ENCODE measurements at regions not wholly inside any gene's neighbourhood (a gene's known extent, or its start where the extent isn't known, plus 50 kb on each side); places are given as distances from the start of the nearest gene placed in this dataset. TPM values are rescaled to one million over a fixed set of nuclear protein-coding genes. Genes with fewer than 3 reads are reported as not detected.

DNA sequence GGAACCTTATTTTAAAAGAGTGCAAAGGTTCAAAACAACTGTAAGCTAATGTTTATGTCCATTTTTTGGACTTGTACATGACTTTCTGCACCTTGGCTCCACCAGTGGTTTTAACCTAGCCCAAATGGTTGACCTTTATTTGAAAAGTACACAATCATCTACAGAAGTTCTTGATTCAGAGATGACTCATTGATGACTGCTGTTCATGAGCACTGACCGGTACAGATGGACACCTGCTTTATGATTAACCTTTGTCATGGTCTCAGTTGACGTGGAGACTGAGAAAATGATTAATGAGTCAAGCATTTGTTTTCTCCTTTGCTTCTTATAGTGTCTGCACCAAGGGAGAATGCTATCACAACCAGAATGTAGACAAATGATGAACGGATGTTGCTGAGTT, 55.7 kb upstream of the PTER start:
- Histone ChIP-seq H3K4me1 (ENCODE audit: insufficient read depth) (no peaks in the 10 kb centered on the region), H4K20me1 (ENCODE audit: insufficient read depth, poor library complexity, severe bottlenecking) (no peaks in the 10 kb centered on the region), H3K27ac (peak overlapping the region; percentile 34), H2AFZ (no peak overlapping the region), H3K9me2 (replicated peaks; ENCODE audit: insufficient read depth) (no peaks in the 10 kb centered on the region), H3K4me3 (no peak overlapping the region), H3K79me2 (no peaks in the 10 kb centered on the region), H3K27me3 (no peaks in the 10 kb centered on the region), H3K36me3 (replicated peaks; ENCODE audit: insufficient read depth, low read depth) (no peaks in the 10 kb centered on the region), H3K4me2 (no peak overlapping the region), H3K9me3 (ENCODE audit: low read depth) (no peaks in the 10 kb centered on the region)
- peak; percentile 43 for DNase-seq (ENCODE audit: low spot score)
- 59% methylated on average over 3 of the region's 3 CpGs for WGBS (ENCODE audit: low lambda C conversion rate, missing lambda C conversion rate)
- TF ChIP-seq EZH2 (IDR thresholded peaks at IDR 0.05; ENCODE audit: borderline replicate concordance) (no peak), EZH2phosphoT487 (IDR thresholded peaks at IDR 0.05; ENCODE audit: low read depth, severe bottlenecking, unreplicated experiment) (no peak)
- TF ChIP-seq, protein P1, sequence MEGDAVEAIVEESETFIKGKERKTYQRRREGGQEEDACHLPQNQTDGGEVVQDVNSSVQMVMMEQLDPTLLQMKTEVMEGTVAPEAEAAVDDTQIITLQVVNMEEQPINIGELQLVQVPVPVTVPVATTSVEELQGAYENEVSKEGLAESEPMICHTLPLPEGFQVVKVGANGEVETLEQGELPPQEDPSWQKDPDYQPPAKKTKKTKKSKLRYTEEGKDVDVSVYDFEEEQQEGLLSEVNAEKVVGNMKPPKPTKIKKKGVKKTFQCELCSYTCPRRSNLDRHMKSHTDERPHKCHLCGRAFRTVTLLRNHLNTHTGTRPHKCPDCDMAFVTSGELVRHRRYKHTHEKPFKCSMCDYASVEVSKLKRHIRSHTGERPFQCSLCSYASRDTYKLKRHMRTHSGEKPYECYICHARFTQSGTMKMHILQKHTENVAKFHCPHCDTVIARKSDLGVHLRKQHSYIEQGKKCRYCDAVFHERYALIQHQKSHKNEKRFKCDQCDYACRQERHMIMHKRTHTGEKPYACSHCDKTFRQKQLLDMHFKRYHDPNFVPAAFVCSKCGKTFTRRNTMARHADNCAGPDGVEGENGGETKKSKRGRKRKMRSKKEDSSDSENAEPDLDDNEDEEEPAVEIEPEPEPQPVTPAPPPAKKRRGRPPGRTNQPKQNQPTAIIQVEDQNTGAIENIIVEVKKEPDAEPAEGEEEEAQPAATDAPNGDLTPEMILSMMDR (IDR thresholded peaks at IDR 0.05; ENCODE audit: poor library complexity) = no peak

DNA sequence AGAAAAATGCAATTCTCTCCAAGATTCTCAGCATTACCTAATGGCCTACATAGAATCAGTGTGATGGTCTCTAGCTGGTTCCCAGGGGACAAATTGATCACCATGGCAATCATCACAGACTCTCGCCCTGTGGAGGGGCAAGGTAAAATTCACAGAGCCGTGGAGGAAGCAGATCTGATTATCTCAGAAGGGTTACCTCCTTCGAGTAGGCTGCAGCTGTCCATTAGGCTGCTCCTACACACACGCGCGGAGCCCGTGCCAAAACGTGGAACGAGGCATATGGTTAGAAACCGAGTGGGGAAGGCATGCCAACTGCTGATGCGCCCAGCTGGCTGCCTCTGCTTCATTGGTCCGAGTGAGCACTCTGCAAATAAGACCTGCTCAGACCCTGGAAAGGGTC, 52.8 kb upstream of the PTER start:
- H4K20me1 ChIP-seq (ENCODE audit: insufficient read depth, poor library complexity, severe bottlenecking) = no peaks in the 10 kb centered on the region
- H2AFZ ChIP-seq = no peak overlapping the region
- no peak overlapping the region for H3K4me3 ChIP-seq
- no peaks in the 10 kb centered on the region for H3K4me1 ChIP-seq (ENCODE audit: insufficient read depth)
- H3K27me3 ChIP-seq = no peaks in the 10 kb centered on the region
- H3K27ac ChIP-seq = no peak overlapping the region
- no peak overlapping the region for H3K4me2 ChIP-seq
- no peaks in the 10 kb centered on the region for H3K9me3 ChIP-seq (ENCODE audit: low read depth)
- no peak for TF ChIP-seq EZH2 (IDR thresholded peaks at IDR 0.05; ENCODE audit: borderline replicate concordance)
- TF ChIP-seq, protein P1 (IDR thresholded peaks at IDR 0.05; ENCODE audit: poor library complexity) = no peak
- TF ChIP-seq EZH2phosphoT487 (IDR thresholded peaks at IDR 0.05; ENCODE audit: low read depth, severe bottlenecking, unreplicated experiment) = no peak
- H3K36me3 ChIP-seq (replicated peaks; ENCODE audit: insufficient read depth, low read depth) = no peaks in the 10 kb centered on the region
- WGBS (ENCODE audit: low lambda C conversion rate, missing lambda C conversion rate) = 86% methylated on average over 12 of the region's 12 CpGs
- H3K79me2 ChIP-seq = no peaks in the 10 kb centered on the region
- DNase-seq (ENCODE audit: low spot score) = no peak
- H3K9me2 ChIP-seq (replicated peaks; ENCODE audit: insufficient read depth) = no peaks in the 10 kb centered on the region

DNA sequence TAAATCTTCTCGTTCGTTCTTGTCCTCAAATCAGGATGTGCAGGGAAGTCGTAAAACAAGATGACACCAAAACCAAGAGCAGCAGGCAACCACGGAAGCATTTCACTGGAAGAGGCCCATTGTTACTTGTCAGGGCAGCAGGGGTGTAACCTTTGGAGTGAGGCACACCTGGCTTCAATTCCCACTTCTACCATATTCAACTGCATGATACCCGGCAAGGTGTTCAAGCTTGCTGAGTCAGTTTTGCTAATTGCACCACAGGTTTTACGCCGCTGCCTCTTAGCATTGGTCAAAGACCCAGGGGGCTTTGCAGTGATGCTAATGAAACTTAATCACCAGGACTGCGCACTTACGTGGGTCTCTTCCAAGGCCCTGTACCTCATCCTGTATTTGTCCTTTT, 50.0 kb upstream of the PTER start:
- Histone ChIP-seq H3K4me3 (no peak overlapping the region), H3K4me1 (ENCODE audit: insufficient read depth) (no peaks in the 10 kb centered on the region), H2AFZ (no peak overlapping the region), H3K79me2 (no peaks in the 10 kb centered on the region), H3K4me2 (no peak overlapping the region), H3K9me3 (ENCODE audit: low read depth) (no peaks in the 10 kb centered on the region), H4K20me1 (ENCODE audit: insufficient read depth, poor library complexity, severe bottlenecking) (no peaks in the 10 kb centered on the region), H3K36me3 (replicated peaks; ENCODE audit: insufficient read depth, low read depth) (no peaks in the 10 kb centered on the region), H3K27me3 (no peaks in the 10 kb centered on the region), H3K27ac (no peak overlapping the region), H3K9me2 (replicated peaks; ENCODE audit: insufficient read depth) (no peaks in the 10 kb centered on the region)
- no peak for DNase-seq (ENCODE audit: low spot score)
- WGBS (ENCODE audit: low lambda C conversion rate, missing lambda C conversion rate) = 57% methylated on average over 9 of the region's 9 CpGs
- TF ChIP-seq EZH2 (IDR thresholded peaks at IDR 0.05; ENCODE audit: borderline replicate concordance) (no peak), EZH2phosphoT487 (IDR thresholded peaks at IDR 0.05; ENCODE audit: low read depth, severe bottlenecking, unreplicated experiment) (no peak)
- TF ChIP-seq, protein P1 (IDR thresholded peaks at IDR 0.05; ENCODE audit: poor library complexity) = no peak

Small RNA genes in the stretch of these regions (small RNA-seq; reads per million reads assigned to genes)
- gene RF00322 (not detected), gene RNU6-1075P (not detected)

Measured in hepatocyte (in vitro differentiated cells).